ENCODE measurements at regions not wholly inside any gene's neighbourhood (a gene's known extent, or its start where the extent isn't known, plus 50 kb on each side); places are given as distances from the start of the nearest gene placed in this dataset.

GRCh38 chr2:65881592-65881991 lies 449.2 kb upstream of the SPRED2 start:
- TF ChIP-seq CTCF (IDR thresholded peaks at IDR 0.05; ENCODE audit: low read length) (no peak), EZH2 (optimal IDR thresholded peaks at IDR 0.05; ENCODE audit: low read depth, low read length) (no peak)
